ENCODE measurements at regions not wholly inside any gene's neighbourhood (a gene's known extent, or its start where the extent isn't known, plus 50 kb on each side); places are given as distances from the start of the nearest gene placed in this dataset.
A peak's percentile ranks its signal among the peaks of the same experiment; 100 is the strongest.

- H3K27me3 ChIP-seq, result no peaks in the 10 kb centered on the region
- H3K36me3 ChIP-seq, result no peaks in the 10 kb centered on the region
- H3K4me1 ChIP-seq, result no peaks in the 10 kb centered on the region
- H3K27ac ChIP-seq, result no peak overlapping the region
- no peak overlapping the region for H3K4me3 ChIP-seq
- DNase-seq, result no peak
- no peaks in the 10 kb centered on the region for H3K9me3 ChIP-seq
- TF ChIP-seq CTCF (IDR thresholded peaks at IDR 0.05) (no peak), POLR2A (IDR thresholded peaks at IDR 0.05) (no peak)
These were observed 183.4 kb upstream of the GALNT2 start for GRCh38 chr1:229883504-229884200.

- no peaks in the 10 kb centered on the region for H3K27me3 ChIP-seq
- DNase-seq, result no peak
- H3K36me3 ChIP-seq, result no peaks in the 10 kb centered on the region
- no peak for TF ChIP-seq POLR2A (IDR thresholded peaks at IDR 0.05)
- no peak for TF ChIP-seq CTCF (IDR thresholded peaks at IDR 0.05)
- no peak overlapping the region for H3K4me3 ChIP-seq
- no peaks in the 10 kb centered on the region for H3K4me1 ChIP-seq
- no peaks in the 10 kb centered on the region for H3K9me3 ChIP-seq
- no peak overlapping the region for H3K27ac ChIP-seq
These were observed 182.3 kb upstream of the GALNT2 start for GRCh38 chr1:229884765-229885164.

- TF ChIP-seq CTCF (IDR thresholded peaks at IDR 0.05), result no peak
- no peak for TF ChIP-seq POLR2A (IDR thresholded peaks at IDR 0.05)
- Histone ChIP-seq H3K27ac (no peak overlapping the region), H3K4me1 (no peaks in the 10 kb centered on the region), H3K4me3 (no peak overlapping the region), H3K9me3 (no peaks in the 10 kb centered on the region), H3K36me3 (no peaks in the 10 kb centered on the region), H3K27me3 (no peaks in the 10 kb centered on the region)
- DNase-seq, result no peak
These were observed 181.2 kb upstream of the GALNT2 start for GRCh38 chr1:229885568-229886495.

- Histone ChIP-seq H3K27ac (peak overlapping the region in 1 of 4 donors; percentile 43), H3K27me3 (no peaks in the 10 kb centered on the region), H3K4me1 (no peaks in the 10 kb centered on the region), H3K36me3 (no peaks in the 10 kb centered on the region), H3K4me3 (no peak overlapping the region), H3K9me3 (no peaks in the 10 kb centered on the region)
- TF ChIP-seq CTCF (IDR thresholded peaks at IDR 0.05), result no peak
- no peak for DNase-seq
These were observed 180.4 kb upstream of the GALNT2 start for GRCh38 chr1:229886636-229887035.

GRCh38 chr1:229887043-229887822 is 179.8 kb upstream of the GALNT2 start:
- peak overlapping the region in 1 of 4 donors; percentile 57 for H3K27ac ChIP-seq
- no peak overlapping the region for H3K4me3 ChIP-seq
- no peaks in the 10 kb centered on the region for H3K9me3 ChIP-seq
- DNase-seq, result no peak
- H3K36me3 ChIP-seq, result no peaks in the 10 kb centered on the region
- no peaks in the 10 kb centered on the region for H3K4me1 ChIP-seq
- no peaks in the 10 kb centered on the region for H3K27me3 ChIP-seq
- TF ChIP-seq POLR2A (IDR thresholded peaks at IDR 0.05), result no peak

Measured in Peyer's patch (tissue), 4 donors.